ELR (cell line): ENCODE measurements at regions not wholly inside any gene's neighbourhood (a gene's known extent, or its start where the extent isn't known, plus 50 kb on each side); places are given as distances from the start of the nearest gene placed in this dataset.

Experiments
- DNase-seq: peaks from one replicate; pipeline ENCODE4 v3.0.0-alpha.2; 2015; ENCODE audit warnings: low read depth

GRCh38 chr6:159118924-159119323 lies 50.3 kb upstream of the FNDC1 start:
- DNase-seq: no peak

GRCh38 chr6:159117563-159117962 lies 51.6 kb upstream of the FNDC1 start:
- DNase-seq: no peak

GRCh38 chr6:159117046-159117445 lies 52.2 kb upstream of the FNDC1 start:
- DNase-seq: peak; percentile 29

- DNase-seq: no peak
These were observed 52.9 kb upstream of the FNDC1 start for GRCh38 chr6:159116343-159116742.

GRCh38 chr6:159114569-159114968 lies 54.6 kb upstream of the FNDC1 start:
- no peak for DNase-seq

GRCh38 chr6:159113223-159113622 lies 56.0 kb upstream of the FNDC1 start:
- DNase-seq: no peak

GRCh38 chr6:159112714-159113113 lies 56.5 kb upstream of the FNDC1 start:
- DNase-seq: no peak

- no peak for DNase-seq
These were observed 58.5 kb upstream of the FNDC1 start for GRCh38 chr6:159110748-159111147.

GRCh38 chr6:159110013-159110412 lies 59.2 kb upstream of the FNDC1 start:
- peak; percentile 59 for DNase-seq

GRCh38 chr6:159109391-159109790 lies 59.8 kb upstream of the FNDC1 start:
- DNase-seq: no peak

- no peak for DNase-seq
These were observed 60.7 kb upstream of the FNDC1 start for GRCh38 chr6:159108426-159108985.

GRCh38 chr6:159107451-159108260 lies 61.5 kb upstream of the FNDC1 start:
- DNase-seq: no peak

- peak; percentile 58 for DNase-seq
These were observed 61.9 kb upstream of the TAGAP start for GRCh38 chr6:159106627-159107241.

GRCh38 chr6:159105716-159106115 lies 60.9 kb upstream of the TAGAP start:
- DNase-seq: no peak

- no peak for DNase-seq
These were observed 60.1 kb upstream of the TAGAP start for GRCh38 chr6:159104931-159105330.

GRCh38 chr6:159104163-159104925 lies 59.6 kb upstream of the TAGAP start:
- DNase-seq: peak; percentile 56

GRCh38 chr6:159103396-159104162 lies 58.8 kb upstream of the TAGAP start:
- DNase-seq: no peak

- no peak for DNase-seq
These were observed 57.8 kb upstream of the TAGAP start for GRCh38 chr6:159102373-159103160.

GRCh38 chr6:159101656-159102055 lies 56.9 kb upstream of the TAGAP start:
- DNase-seq: no peak

GRCh38 chr6:159100395-159101182 lies 55.8 kb upstream of the TAGAP start:
- no peak for DNase-seq
